T-helper 2 cell treated with Interferon-gamma antibody and Interleukin-4, amounts not matched to agents 100 ng/mL and 5 ng/mL, for 36 hours (primary cell): ENCODE measurements at regions not wholly inside any gene's neighbourhood (a gene's known extent, or its start where the extent isn't known, plus 50 kb on each side); places are given as distances from the start of the nearest gene placed in this dataset.

ENCODE experiments used
- intact Hi-C: fragments of 100-400 bp; cut with micrococcal nuclease; formaldehyde crosslinking; loops from one replicate; pipeline ENCODE4 v1.15.1; 2023

GRCh38 chr14:95386536-95387095 is 66.9 kb upstream of the CLMN start:
- intact Hi-C loops: no loop called here

- intact Hi-C loops: no loop called here
These were observed 66.0 kb upstream of the CLMN start for GRCh38 chr14:95385701-95386100.

- intact Hi-C loops: no loop called here
These were observed 63.0 kb upstream of the CLMN start for GRCh38 chr14:95382747-95383146.

DNA sequence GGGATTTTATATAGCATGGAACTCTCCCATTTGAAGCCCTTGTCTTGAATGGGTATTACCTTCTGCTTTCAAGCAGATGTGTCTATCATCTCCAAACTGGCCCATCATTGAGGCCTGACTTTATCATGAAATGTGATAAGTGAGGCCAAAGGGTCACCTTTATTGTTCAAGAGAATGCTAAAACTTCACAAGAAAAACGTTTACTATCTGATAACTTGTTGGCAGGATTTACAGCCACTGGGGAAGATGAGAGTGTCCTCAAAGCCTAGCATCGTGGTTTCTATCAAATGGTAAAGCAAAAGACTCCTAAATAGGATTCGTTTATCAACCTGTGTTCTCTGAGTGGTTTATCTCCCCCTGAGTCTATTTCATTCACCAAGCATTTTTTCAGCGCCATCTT is 62.0 kb upstream of the CLMN start:
- intact Hi-C loops: no loop called here

- intact Hi-C loops: no loop called here
These were observed 60.8 kb upstream of the CLMN start for GRCh38 chr14:95380350-95381042.

- intact Hi-C loops: no loop called here
These were observed 59.9 kb upstream of the CLMN start for GRCh38 chr14:95379634-95380033.

GRCh38 chr14:95375539-95376109 is 55.9 kb upstream of the CLMN start:
- intact Hi-C loops: no loop called here

DNA sequence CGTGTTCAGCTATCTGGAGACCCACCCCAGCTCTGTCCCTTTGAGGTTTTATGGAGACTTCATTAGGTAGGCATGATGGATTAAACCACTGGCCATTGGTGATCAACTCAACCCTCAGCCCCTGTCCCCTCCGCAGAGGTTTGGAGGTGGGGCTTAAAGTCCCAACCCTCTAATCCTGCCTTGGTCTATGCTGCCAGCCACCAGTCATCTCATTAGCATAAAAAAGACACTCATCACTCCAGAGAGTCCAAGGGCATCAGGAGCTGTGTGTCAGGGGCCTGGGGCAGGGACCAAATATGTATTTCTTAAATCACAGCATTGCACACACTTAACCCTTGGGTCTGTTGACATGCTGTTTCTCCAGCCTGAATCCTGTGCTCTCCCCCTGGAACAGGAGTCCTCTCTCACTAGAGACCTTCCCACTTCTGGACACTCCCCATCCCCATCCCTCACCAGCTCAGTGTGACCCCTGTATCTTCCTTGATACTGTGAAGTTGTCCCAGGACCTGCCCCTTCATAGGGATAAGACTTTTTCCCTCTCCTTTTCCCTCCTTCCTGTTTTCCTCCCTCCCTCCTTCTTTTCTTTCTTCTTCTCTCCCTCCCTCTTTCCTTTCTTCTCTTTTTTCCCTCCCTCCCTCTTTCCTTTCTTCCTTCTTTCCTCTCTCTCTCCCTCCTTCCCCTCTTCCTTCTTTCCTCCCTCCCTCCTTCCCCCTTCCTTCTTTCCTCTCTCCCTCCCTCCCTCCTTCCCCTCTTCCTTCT is 54.7 kb upstream of the CLMN start:
- intact Hi-C loops: no loop called here

GRCh38 chr14:95370076-95370475 is 50.4 kb upstream of the CLMN start:
- intact Hi-C loops: no loop called here
